K562 (cell line): ENCODE measurements at regions not wholly inside any gene's neighbourhood (a gene's known extent, or its start where the extent isn't known, plus 50 kb on each side); places are given as distances from the start of the nearest gene placed in this dataset.
"Not testable (repeated sequence)": the region's sequence is repeated elsewhere in the genome, so short reads cannot be mapped to it uniquely, and the experiment has no call there.

Experiments
- ATAC-seq: fragments of 200-7000 bp; cut with Tn5 transposase; 3 replicates; pipeline ENCODE4 v1.9.1; 2020; ENCODE audit warnings: moderate library complexity
- BruUV-seq: library from RNA; stranded (reverse); fragments of 400-500 nt; replicated peaks from 2 replicates; lab custom pipeline; 2021; lab: Mats Ljungman, UMichigan
- CTCF ChIA-PET: fragments of 300-600 bp; formaldehyde crosslinking; extraction: SDS; loops from one replicate; lab custom pipeline; 2021; ENCODE audit warnings: low intra/inter-chr PET ratio; lab: Yijun Ruan, JAX
- POLR2A ChIA-PET: fragments of 300-600, 350-650 bp; sonication (Branson Sonifier 250); formaldehyde crosslinking; extraction: SDS; loops from one replicate; lab custom pipeline; 2021; ENCODE audit warnings: antibody characterized with exemption, inconsistent platforms; lab: Yijun Ruan, JAX
- DNase-seq, 4 experiments: peaks; one replicate each; pipeline versions ENCODE4 v3.0.0 to v3.0.0-alpha.2; 2011 to 2018; ENCODE audit warnings: low spot score in 3 of 4, mixed read lengths in 3 of 4; ENCODE audit errors: extremely low read depth in 1 of 4
- FAIRE-seq: peaks from 2 replicates; lab custom pipeline; 2011; peaks lifted over from hg19 to GRCh38; lab: Jason Lieb, UNC
- H2AFZ ChIP-seq: 2 replicates; pipeline ENCODE4 v1.6.0; 2011; ENCODE audit warnings: low read depth, low read length, control low read depth, inconsistent platforms
- H3K27ac ChIP-seq: fragments of 200-600 bp; 3 replicates; pipeline ENCODE4 v1.8.0; 2011; ENCODE audit warnings: low read depth, mild to moderate bottlenecking, control low read depth, inconsistent platforms, low read length, moderate library complexity, mixed read lengths; ENCODE audit errors: extremely low read depth
- H3K27me3 ChIP-seq, 2 experiments: fragments of 300-600 bp in 1 of 2; 2 replicates in 1 of 2; 3 replicates in 1 of 2; pipeline versions ENCODE4 v1.6.0 to v1.8.0; 2011; ENCODE audit warnings: inconsistent platforms in 2 of 2, low read length in 2 of 2, mild to moderate bottlenecking in 1 of 2, mixed read lengths in 1 of 2, moderate library complexity in 1 of 2; ENCODE audit not compliant: control insufficient read depth in 2 of 2, insufficient read depth in 2 of 2
- H3K36me3 ChIP-seq: fragments of 300-600 bp; 3 replicates; pipeline ENCODE4 v1.8.0; 2011; ENCODE audit warnings: mild to moderate bottlenecking, low read length, inconsistent platforms; ENCODE audit not compliant: control insufficient read depth, insufficient read depth
- H3K4me1 ChIP-seq, 2 experiments: fragments of 200-600 bp in 1 of 2; replicated peaks in 1 of 2; 2 replicates in 1 of 2; 3 replicates in 1 of 2; pipeline versions ENCODE4 v1.5.1 to v1.8.0; 2011; ENCODE audit warnings: inconsistent platforms in 2 of 2, low read length in 2 of 2, mild to moderate bottlenecking in 1 of 2, mixed read lengths in 1 of 2, moderate library complexity in 1 of 2; ENCODE audit not compliant: control insufficient read depth in 2 of 2, insufficient read depth in 2 of 2
- H3K4me2 ChIP-seq: 2 replicates; pipeline ENCODE4 v1.6.1; 2011; ENCODE audit warnings: low read length, control low read depth, inconsistent platforms, mixed read lengths; ENCODE audit not compliant: insufficient read depth
- H3K4me3 ChIP-seq: fragments of 200-600 bp; sonication (generic), shearing (Covaris generic); 2 replicates; pipeline ENCODE4 v1.5.1; 2016; ENCODE audit warnings: control low read depth, inconsistent platforms
- H3K79me2 ChIP-seq: fragments of 200-600 bp; 3 replicates; pipeline ENCODE4 v1.8.0; 2011; ENCODE audit warnings: low read length, inconsistent platforms; ENCODE audit not compliant: control insufficient read depth, insufficient read depth
- H3K9ac ChIP-seq, 2 experiments: 2 replicates each; pipeline versions ENCODE4 v1.6.0 to v1.6.1; 2011; ENCODE audit warnings: low read depth in 2 of 2, low read length in 2 of 2, control low read depth in 1 of 2, inconsistent platforms in 1 of 2, mild to moderate bottlenecking in 1 of 2, mixed read lengths in 1 of 2; ENCODE audit not compliant: insufficient read depth in 1 of 2
- H3K9me1 ChIP-seq: one replicate; pipeline ENCODE4 v1.6.0; 2011; ENCODE audit warnings: inconsistent platforms, mild to moderate bottlenecking, low read length, moderate library complexity; ENCODE audit not compliant: control insufficient read depth, insufficient read depth
- H3K9me3 ChIP-seq: replicated peaks from 2 replicates; pipeline ENCODE4 v1.5.1; 2011; ENCODE audit warnings: low read depth, low read length, inconsistent platforms; ENCODE audit not compliant: control insufficient read depth, insufficient read depth
- H4K20me1 ChIP-seq: replicated peaks from 2 replicates; pipeline ENCODE4 v1.6.1; 2011; ENCODE audit warnings: low read length, inconsistent platforms, mixed read lengths; ENCODE audit not compliant: control insufficient read depth, insufficient read depth
- CTCF ChIP-seq, 3 experiments: IDR thresholded peaks in 2 of 3; conservative IDR thresholded peaks in 1 of 3; 2 replicates each; pipeline ENCODE4 v1.5.1; 2011 to 2012; ENCODE audit warnings: low read length in 3 of 3, mild to moderate bottlenecking in 3 of 3, control low read depth in 2 of 3, improper control_type of control experiment in 1 of 3, inconsistent platforms in 1 of 3, low read depth in 1 of 3, mixed read lengths in 1 of 3, moderate library complexity in 1 of 3; ENCODE audit not compliant: insufficient read depth in 2 of 3
- XRCC5 ChIP-seq: fragments of 200-400 bp; formaldehyde crosslinking; IDR thresholded peaks from 2 replicates; pipeline ENCODE4 v1.6.1; 2017; ENCODE audit warnings: low read depth, mild to moderate bottlenecking, low read length
- YBX1 ChIP-seq: fragments of 450-650 bp; IDR thresholded peaks from 2 replicates; pipeline ENCODE4 v1.7.1; 2016; ENCODE audit warnings: mild to moderate bottlenecking
- ZFP36 ChIP-seq: fragments of 150-350 bp; IDR thresholded peaks from 2 replicates; pipeline ENCODE4 v1.6.1; 2018; ENCODE audit warnings: low read length, low read depth; ENCODE audit not compliant: partially characterized antibody
- WGBS: fragments of 100-300 bp; shearing (Covaris generic); methylation state at CpG from one replicate; pipeline ENCODE4 v1.1.6; 2016; ENCODE audit warnings: low coverage, mixed read lengths; ENCODE audit not compliant: insufficient coverage; ENCODE audit errors: missing lambda C conversion rate; 5-methylcytosine and 5-hydroxymethylcytosine counted together
- in situ Hi-C: fragments of 300-500 bp; cut with MboI; formaldehyde crosslinking; loops from 4 replicates; pipeline ENCODE4 v1.15.0; 2018; ENCODE audit warnings: inconsistent platforms, mixed read lengths
- intact Hi-C: fragments of 100-400 bp; cut with micrococcal nuclease; formaldehyde crosslinking; loops from 2 replicates; pipeline ENCODE4 v1.14.2; 2022

DNA sequence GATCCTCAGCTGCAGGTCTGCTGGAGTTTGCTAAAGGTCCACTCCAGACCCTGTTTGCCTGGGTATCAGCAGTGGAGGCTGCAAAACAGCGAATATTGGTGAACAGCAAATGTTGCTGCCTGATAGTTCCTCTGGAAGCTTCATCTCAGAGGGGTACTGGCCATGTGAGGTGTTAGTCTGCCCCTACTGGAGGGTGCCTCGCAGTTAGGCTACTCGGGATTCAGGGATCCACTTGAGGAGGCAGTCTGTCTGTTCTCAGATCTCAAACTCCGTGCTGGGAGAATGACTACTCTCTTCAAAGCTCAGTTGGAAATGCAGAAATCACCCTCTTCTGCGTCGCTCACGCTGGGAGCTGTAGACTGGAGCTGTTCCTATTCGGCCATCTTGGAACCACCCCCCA lies 362.7 kb downstream of the ACTR3B start:
- BruUV-seq, in situ Hi-C loops, H3K36me3 ChIP-seq, CTCF ChIA-PET, DNase-seq, H3K27ac ChIP-seq: not testable (repeated sequence)
- 0 out of 6 replicates have a peak, but pooled peaks of 2 of the 3 experiments have one; percentile 8 to 11 for TF ChIP-seq CTCF (IDR thresholded peaks at IDR 0.05 in 2 of 3, conservative IDR thresholded peaks at IDR 0.05 in 1 of 3; ENCODE audit: insufficient read depth in 2 of 3, low read depth in 1 of 3, low read length in 3 of 3)
- TF ChIP-seq, all 486 proteins: peak for 1; not testable (repeated sequence) for 485
- H3K4me3 ChIP-seq, H3K4me2 ChIP-seq, FAIRE-seq, H3K9me1 ChIP-seq, H3K27me3 ChIP-seq, H2AFZ ChIP-seq, H3K9me3 ChIP-seq, ATAC-seq, intact Hi-C loops, H3K4me1 ChIP-seq, H3K79me2 ChIP-seq, H3K9ac ChIP-seq, H4K20me1 ChIP-seq: not testable (repeated sequence)
- 0% methylated on average over 8 of the region's 8 CpGs for WGBS
- POLR2A ChIA-PET, result interaction anchor here (0.6 kb wide), 1 partner anchor 56 kb away, joined by 5 read pairs; no protein-coding TSS in a partner anchor

GRCh38 chr7:153130052-153130451 lies 370.5 kb downstream of the ACTR3B start:
- H3K9me1 ChIP-seq, result no peaks in the 10 kb centered on the region
- ChIA-PET CTCF (no interaction called here), POLR2A (no interaction called here)
- no TSS peak for BruUV-seq
- no peak for TF ChIP-seq ZFP36
- TF ChIP-seq XRCC5, result no peak
- no peak for TF ChIP-seq YBX1
- no peak overlapping the region for H2AFZ ChIP-seq
- H3K9me3 ChIP-seq, result no peaks in the 10 kb centered on the region
- 0% methylated on average over 2 of the region's 2 CpGs for WGBS
- intact Hi-C loops, result no loop called here
- FAIRE-seq (no peak), DNase-seq (no peak), ATAC-seq (no peak)
- H3K27me3 ChIP-seq, result peaks cover 2 to 16% of the 10 kb centered on the region in 2 experiments; a peak in 2 of 5 replicates
- H3K27ac ChIP-seq, result no peak overlapping the region
- H3K36me3 ChIP-seq, result no peaks in the 10 kb centered on the region
- in situ Hi-C loops, result no loop called here
- H3K4me1 ChIP-seq, result no peaks in the 10 kb centered on the region
- H3K9ac ChIP-seq, result no peak overlapping the region
- no peaks in the 10 kb centered on the region for H3K79me2 ChIP-seq
- no peaks in the 10 kb centered on the region for H4K20me1 ChIP-seq
- H3K4me2 ChIP-seq, result no peak overlapping the region
- no peak overlapping the region for H3K4me3 ChIP-seq
